H1 (cell line): ENCODE measurements at regions not wholly inside any gene's neighbourhood (a gene's known extent, or its start where the extent isn't known, plus 50 kb on each side); places are given as distances from the start of the nearest gene placed in this dataset.

Source experiments
- BACH1 ChIP-seq: IDR thresholded peaks from 2 replicates; pipeline ENCODE4 v1.6.1; 2012; ENCODE audit warnings: low read length, improper control_type of control experiment
- E2F6 ChIP-seq: IDR thresholded peaks from 2 replicates; pipeline ENCODE4 v1.6.1; 2012; ENCODE audit warnings: inconsistent platforms

- TF ChIP-seq BACH1 (no peak), E2F6 (no peak)
- TF ChIP-seq, all 59 proteins: peak for 0
Measured at GRCh38 chr3:148238421-148238821, 459.3 kb upstream of the AGTR1 start (continued).
